ENCODE measurements at regions not wholly inside any gene's neighbourhood (a gene's known extent, or its start where the extent isn't known, plus 50 kb on each side); places are given as distances from the start of the nearest gene placed in this dataset.

DNA sequence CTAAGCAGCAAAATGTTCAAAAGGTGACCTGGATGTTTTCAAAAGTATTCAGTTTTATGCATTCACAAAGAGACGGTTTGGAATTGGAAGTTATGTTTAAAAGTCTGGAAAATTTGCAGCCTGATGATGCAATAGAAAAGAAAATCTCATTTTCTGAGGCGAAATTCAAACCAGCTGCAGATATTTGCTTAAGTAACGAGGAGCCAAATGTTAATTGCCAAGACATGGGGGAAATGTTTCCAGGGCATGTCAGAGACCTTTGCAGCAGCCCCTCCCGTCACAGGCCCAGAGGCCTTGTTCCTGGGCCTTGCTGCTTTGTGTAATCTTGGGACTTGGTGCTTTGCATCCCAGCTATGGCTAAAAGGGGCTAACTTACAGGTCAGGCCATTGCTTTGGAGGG, 228.2 kb downstream of the MAN2A1 start:
- no peak for TF ChIP-seq EZH2phosphoT487 (IDR thresholded peaks at IDR 0.05; ENCODE audit: low read depth, severe bottlenecking, unreplicated experiment)
- TF ChIP-seq, protein P1, sequence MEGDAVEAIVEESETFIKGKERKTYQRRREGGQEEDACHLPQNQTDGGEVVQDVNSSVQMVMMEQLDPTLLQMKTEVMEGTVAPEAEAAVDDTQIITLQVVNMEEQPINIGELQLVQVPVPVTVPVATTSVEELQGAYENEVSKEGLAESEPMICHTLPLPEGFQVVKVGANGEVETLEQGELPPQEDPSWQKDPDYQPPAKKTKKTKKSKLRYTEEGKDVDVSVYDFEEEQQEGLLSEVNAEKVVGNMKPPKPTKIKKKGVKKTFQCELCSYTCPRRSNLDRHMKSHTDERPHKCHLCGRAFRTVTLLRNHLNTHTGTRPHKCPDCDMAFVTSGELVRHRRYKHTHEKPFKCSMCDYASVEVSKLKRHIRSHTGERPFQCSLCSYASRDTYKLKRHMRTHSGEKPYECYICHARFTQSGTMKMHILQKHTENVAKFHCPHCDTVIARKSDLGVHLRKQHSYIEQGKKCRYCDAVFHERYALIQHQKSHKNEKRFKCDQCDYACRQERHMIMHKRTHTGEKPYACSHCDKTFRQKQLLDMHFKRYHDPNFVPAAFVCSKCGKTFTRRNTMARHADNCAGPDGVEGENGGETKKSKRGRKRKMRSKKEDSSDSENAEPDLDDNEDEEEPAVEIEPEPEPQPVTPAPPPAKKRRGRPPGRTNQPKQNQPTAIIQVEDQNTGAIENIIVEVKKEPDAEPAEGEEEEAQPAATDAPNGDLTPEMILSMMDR (IDR thresholded peaks at IDR 0.05; ENCODE audit: poor library complexity) = no peak
- TF ChIP-seq EZH2 (IDR thresholded peaks at IDR 0.05; ENCODE audit: borderline replicate concordance) = no peak

All from hepatocyte (in vitro differentiated cells).